ENCODE measurements at regions not wholly inside any gene's neighbourhood (a gene's known extent, or its start where the extent isn't known, plus 50 kb on each side); places are given as distances from the start of the nearest gene placed in this dataset.
"Not testable (repeated sequence)": the region's sequence is repeated elsewhere in the genome, so short reads cannot be mapped to it uniquely, and the experiment has no call there.

GRCh38 chr9:61817127-61817705 lies 627.4 kb downstream of the SPATA31A7 start:
- TF ChIP-seq, protein P1, sequence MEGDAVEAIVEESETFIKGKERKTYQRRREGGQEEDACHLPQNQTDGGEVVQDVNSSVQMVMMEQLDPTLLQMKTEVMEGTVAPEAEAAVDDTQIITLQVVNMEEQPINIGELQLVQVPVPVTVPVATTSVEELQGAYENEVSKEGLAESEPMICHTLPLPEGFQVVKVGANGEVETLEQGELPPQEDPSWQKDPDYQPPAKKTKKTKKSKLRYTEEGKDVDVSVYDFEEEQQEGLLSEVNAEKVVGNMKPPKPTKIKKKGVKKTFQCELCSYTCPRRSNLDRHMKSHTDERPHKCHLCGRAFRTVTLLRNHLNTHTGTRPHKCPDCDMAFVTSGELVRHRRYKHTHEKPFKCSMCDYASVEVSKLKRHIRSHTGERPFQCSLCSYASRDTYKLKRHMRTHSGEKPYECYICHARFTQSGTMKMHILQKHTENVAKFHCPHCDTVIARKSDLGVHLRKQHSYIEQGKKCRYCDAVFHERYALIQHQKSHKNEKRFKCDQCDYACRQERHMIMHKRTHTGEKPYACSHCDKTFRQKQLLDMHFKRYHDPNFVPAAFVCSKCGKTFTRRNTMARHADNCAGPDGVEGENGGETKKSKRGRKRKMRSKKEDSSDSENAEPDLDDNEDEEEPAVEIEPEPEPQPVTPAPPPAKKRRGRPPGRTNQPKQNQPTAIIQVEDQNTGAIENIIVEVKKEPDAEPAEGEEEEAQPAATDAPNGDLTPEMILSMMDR (IDR thresholded peaks at IDR 0.05), result not testable (repeated sequence)
- TF ChIP-seq EP300, POLR2A (IDR thresholded peaks at IDR 0.05): not testable (repeated sequence)

Measured in tibial nerve (tissue), 4 donors.